NCI-H2196 treated with DMSO at 0.1 percent for 48 hours (cell line): ENCODE measurements at regions not wholly inside any gene's neighbourhood (a gene's known extent, or its start where the extent isn't known, plus 50 kb on each side); places are given as distances from the start of the nearest gene placed in this dataset.
"Not testable (repeated sequence)": the region's sequence is repeated elsewhere in the genome, so short reads cannot be mapped to it uniquely, and the experiment has no call there.

Experiments
- DNase-seq: peaks from one replicate; lab custom pipeline; 2025; ENCODE audit not compliant: unreplicated experiment; lab: John Stamatoyannopoulos, UW

DNA sequence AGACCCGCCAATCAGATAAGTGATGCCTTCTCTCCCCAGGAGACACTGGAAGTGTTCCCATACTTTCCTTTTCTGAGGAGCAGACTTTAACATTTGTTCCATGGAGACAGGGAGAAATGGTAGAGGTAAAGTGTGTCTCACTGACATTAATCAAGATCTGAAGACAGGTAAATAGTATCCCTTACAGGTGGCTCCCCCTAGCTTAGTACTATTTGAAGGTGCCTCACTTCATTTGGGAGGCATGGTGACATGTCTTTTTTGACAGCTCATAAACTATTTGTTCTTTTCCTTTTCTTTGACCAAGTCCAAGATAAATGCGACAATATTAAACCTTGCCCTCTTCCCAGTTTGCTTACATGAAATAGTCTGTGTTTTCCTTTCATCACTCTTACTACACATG is 485.6 kb upstream of the IL12A start:
- DNase-seq: no peak

DNA sequence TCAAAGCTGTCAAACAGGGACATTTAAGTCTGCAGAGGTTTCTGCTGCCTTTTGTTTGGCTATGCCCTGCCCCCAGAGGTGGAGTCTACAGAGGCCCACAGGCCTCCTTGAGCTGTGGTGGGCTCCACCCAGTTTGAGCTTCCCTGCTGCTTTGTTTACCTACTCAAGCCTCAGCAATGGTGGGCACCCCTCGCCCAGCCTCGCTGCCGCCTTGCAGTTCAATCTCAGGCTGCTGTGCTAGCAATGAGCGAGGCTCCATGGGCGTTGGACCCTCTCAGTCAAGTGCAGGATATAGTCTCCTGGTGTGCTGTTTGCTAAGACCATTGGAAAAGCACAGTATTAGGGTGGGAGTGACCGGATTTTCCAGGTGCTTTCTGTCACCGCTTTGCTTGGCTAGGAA is 477.6 kb upstream of the IL12A start:
- not testable (repeated sequence) for DNase-seq

- DNase-seq: no peak
Measured at GRCh38 chr3:159513444-159513843, 475.2 kb upstream of the IL12A start.

DNA sequence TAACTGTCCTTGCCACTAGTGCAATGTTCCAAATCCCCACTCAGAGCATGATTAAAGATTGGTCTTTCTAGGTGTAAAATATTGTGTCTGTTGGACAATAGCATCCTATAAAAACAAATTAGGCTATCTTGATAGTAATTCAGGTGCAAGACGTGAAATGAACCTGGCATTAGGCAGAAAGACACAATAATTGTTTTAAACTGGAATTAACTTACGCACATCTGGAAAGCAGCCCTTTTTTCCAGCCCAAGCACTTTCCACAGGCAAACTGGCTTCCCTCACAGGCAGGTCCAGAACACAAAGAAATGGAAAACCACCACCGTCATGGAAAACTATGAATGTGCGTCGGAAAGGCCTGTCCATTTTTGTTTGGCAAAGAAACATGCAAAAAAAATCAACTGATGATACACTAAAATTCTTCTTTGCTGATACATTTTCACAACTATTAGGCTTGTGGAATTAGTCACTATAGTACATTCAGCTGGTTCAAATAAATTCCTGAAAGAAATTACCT is 474.7 kb upstream of the IL12A start:
- no peak for DNase-seq

- no peak for DNase-seq
Measured at GRCh38 chr3:159517105-159517504, 471.5 kb upstream of the IL12A start.

DNA sequence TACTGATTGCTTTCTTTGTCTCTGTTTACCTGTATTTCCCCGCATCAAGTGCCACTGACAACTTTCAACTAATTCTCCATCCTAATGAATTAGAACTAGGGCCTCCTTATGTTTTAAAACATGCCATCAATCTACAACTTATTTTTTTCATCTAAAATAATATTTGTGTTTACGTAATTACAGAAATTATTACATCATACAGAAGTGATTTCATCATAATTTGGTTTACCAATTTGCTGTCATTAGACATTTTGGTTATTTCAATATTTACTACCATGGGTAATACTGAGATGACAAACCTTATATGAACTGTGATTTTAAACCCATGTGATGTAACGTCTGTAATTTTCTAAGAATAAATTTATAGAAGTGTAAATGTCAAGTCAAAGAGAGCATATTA is 468.0 kb upstream of the IL12A start:
- DNase-seq: no peak

- DNase-seq: no peak
Measured at GRCh38 chr3:159522276-159522675, 466.4 kb upstream of the IL12A start.

GRCh38 chr3:159528251-159528895 is 460.3 kb upstream of the IL12A start:
- no peak for DNase-seq

GRCh38 chr3:159532577-159532976 is 456.1 kb upstream of the IL12A start:
- DNase-seq: no peak

DNA sequence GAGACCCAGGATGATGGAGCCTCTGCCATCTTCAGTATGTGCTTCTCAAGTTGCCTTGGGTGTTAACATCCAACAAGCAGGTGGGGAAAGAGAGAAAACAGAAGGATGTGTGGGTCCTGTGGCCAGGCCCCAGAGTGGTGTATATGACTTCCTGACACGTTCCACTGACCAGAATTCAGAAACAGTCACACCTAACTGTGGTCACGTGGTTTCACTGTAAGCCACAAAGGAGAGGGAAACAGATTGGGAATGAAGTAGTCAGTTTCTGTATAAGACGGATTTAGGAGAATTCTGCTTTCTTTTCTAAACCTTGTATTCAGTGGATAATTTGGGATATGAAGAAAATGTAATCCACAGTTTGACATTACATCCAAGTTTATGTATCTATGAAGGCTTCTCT is 454.1 kb upstream of the IL12A start:
- no peak for DNase-seq

DNA sequence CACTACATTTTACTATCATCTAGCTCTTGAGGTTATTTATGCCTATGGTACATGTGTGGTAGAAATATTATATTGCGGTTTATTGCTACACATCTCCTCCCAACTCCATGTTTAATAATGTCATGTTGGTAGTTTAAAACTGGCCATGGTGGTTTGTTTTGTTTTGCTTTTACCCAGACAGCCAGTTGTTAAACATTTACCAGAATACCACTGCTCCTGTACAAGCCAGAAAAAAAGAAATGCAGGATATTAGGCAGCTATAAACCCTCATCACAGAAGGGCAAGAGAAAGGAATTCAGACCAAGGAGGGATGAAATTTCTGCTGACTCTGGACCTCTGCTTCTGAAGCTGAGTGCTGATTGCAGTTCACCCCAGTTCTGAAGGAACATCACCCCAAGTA is 451.8 kb upstream of the IL12A start:
- DNase-seq: no peak

- no peak for DNase-seq
Measured at GRCh38 chr3:159538507-159538906, 450.1 kb upstream of the IL12A start.

- DNase-seq: no peak
Measured at GRCh38 chr3:159540882-159541495, 447.6 kb upstream of the IL12A start.

DNA sequence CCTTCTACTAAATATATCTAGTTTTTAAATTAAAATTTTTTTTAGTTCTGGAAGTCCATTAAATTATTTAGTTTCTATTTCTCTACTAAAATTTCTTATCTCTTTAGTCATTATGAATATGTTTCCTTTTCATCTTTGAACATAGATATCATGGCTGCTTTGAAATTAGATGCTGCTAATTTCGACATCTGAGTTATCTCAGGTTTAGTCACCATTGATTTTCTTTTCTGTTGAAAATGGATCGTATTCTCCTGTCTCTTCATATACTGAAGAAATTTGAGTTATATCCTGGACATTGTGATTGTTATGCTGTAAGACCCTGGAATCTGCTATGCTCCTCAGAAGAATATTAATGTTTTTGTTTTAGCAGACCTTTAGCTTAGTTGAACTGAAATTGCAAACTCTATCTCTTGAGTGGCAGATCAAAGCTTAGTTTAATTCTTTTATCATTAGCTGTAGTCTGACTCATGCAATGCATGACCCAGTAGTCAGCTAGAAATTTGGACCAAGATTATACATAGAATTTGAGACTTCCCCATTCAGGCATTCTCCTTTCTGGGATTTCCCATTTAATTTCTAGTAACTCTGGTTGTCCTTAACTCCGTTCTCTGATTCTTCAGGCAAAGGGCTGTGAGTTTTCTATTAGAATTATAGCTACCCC is 439.8 kb upstream of the IL12A start:
- no peak for DNase-seq

DNA sequence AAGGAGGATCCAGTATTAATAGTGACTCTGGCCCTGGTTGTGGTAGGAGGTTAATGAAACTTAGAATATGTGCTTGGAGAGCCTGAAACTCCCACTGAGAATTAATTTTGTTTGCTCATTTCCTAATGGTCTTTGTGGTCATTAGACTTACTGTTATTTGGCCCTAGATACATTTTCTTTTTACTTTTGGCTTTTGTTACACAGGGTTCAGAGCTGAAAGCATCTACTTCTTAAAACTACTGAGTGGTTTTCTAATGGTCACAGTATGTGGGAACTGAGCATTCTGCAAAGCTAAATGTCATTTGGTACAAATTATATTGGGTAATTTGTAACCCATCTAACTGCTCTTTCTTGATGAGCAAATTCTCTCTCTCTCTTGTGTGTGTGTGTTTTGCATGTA is 433.4 kb upstream of the IL12A start:
- no peak for DNase-seq

DNA sequence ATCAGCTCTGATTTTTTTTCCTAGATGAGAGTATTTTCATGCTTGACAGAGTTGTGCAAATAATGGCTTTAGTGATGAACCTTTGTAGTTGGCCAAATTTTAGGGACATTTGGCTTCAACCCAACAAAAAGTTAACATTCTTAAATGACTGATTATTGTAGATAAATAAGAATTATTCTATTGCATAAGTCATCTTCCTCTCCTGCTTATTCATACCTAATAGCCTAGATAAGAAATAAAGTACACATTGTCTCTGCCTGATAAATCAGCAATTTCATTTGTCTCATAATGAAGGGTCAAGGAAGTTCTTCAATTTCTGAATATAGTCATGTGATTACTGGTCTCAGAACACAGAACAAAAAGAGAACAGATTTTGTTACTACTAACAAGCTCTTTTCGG is 428.9 kb upstream of the IL12A start:
- no peak for DNase-seq

- DNase-seq: no peak
Measured at GRCh38 chr3:159560214-159560979, 428.2 kb upstream of the IL12A start.

DNA sequence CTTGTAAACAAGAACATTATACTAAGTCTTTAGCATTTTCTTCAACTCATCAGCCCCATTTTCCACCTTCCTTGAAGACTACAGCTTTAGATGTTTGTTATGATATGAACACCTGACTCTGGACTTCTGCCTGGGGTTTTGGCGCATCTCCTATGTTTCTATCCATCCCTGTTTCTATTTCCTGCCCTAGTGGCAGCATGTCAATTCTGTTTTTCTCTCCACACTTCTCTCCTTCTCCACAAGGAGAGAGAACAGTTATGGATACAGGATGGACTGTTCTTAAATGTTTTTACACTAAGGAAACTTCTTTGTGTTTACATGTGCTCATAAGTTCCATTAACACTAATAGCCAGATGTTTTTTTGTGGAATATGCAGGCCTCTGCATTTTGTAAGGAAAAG is 423.3 kb upstream of the IL12A start:
- no peak for DNase-seq

DNA sequence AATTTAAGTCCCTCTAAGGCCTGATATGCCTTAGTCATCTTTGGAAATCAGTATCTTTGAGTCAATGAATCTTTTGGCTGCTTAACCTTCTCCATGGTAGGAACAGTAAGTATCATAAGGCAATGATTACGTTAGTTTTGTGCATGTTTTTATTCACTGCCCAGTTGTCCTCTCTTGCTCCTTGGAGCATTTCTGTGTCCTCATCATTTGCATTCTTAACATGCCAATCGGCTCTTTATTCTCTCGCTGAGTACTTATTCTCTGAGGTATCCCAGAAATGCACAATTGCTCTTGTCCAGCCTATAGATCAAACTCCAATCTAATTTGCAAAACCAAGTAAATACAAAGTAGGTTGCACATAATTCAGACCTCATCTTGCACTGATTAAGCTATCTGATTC is 405.0 kb upstream of the IL12A start:
- no peak for DNase-seq

DNA sequence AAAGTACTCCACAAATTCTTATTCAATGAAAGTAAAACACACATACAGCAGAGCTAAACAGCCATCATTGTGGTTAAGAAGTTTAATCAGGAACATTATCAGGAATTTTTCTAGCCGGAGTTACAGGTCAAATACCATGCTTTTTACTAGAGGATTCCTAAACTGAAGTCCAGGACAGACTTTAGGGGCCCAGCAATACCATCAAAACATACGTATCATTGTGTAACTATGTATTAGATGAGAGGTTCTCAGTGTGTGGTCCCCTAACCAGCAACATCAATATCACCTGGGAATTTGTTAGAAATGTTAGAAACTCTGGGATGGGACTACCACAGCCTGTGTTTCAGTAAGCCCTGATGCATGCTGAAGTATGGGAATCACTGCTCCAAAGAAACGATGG is 404.2 kb upstream of the IL12A start:
- no peak for DNase-seq

- DNase-seq: no peak
Measured at GRCh38 chr3:159586571-159587202, 401.9 kb upstream of the IL12A start.
